ENCODE measurements at regions not wholly inside any gene's neighbourhood (a gene's known extent, or its start where the extent isn't known, plus 50 kb on each side); places are given as distances from the start of the nearest gene placed in this dataset.
A peak's percentile ranks its signal among the peaks of the same experiment; 100 is the strongest.

GRCh38 chr6:28585335-28585734, 59.7 kb downstream of the GPX5 start:
- Mint-ChIP-seq H3K36me3 (ENCODE audit: low read depth) (peaks cover 12% of the 10 kb centered on the region), H3K4me3 (no peak overlapping the region), H3K9me3 (peaks cover 8% of the 10 kb centered on the region), H3K27me3 (ENCODE audit: low read depth) (peaks cover 55% of the 10 kb centered on the region), H3K4me1 (ENCODE audit: low read depth) (peaks cover 31% of the 10 kb centered on the region), H3K27ac (no peak overlapping the region)

DNA sequence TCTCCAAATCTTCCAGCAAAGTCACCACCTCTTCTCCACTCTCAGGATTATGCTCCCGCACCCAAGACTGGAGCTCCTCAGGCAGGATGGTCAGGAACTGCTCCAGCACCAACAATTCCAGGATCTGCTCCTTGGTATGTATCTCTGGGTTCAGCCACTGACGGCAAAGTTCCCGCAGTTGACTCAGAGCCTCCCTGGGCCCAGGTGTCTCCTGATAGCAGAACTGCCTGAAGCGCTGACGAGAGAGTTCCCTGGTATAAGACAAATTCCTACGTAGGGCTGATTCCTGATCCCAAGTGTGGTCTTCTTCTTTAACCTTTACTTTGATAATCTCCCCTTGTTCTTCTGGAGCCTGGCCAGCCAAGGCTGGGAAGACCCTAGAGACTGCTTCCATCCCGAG, 60.6 kb downstream of the GPX5 start:
- no peak overlapping the region for H3K27ac Mint-ChIP-seq
- H3K4me3 Mint-ChIP-seq, result peak overlapping the region; percentile 78
- H3K9me3 Mint-ChIP-seq, result peaks cover 9% of the 10 kb centered on the region
- peaks cover 12% of the 10 kb centered on the region for H3K36me3 Mint-ChIP-seq (ENCODE audit: low read depth)
- H3K4me1 Mint-ChIP-seq (ENCODE audit: low read depth), result peaks cover 31% of the 10 kb centered on the region
- peaks cover 65% of the 10 kb centered on the region for H3K27me3 Mint-ChIP-seq (ENCODE audit: low read depth)

- Mint-ChIP-seq H3K36me3 (ENCODE audit: low read depth) (peaks cover 12% of the 10 kb centered on the region), H3K4me1 (ENCODE audit: low read depth) (peaks cover 31% of the 10 kb centered on the region), H3K4me3 (peak overlapping the region; percentile 78), H3K27me3 (ENCODE audit: low read depth) (peaks cover 70% of the 10 kb centered on the region), H3K27ac (peak overlapping the region; percentile 24), H3K9me3 (peaks cover 9% of the 10 kb centered on the region)
Observed at GRCh38 chr6:28586962-28587745, 61.5 kb downstream of the GPX5 start.

DNA sequence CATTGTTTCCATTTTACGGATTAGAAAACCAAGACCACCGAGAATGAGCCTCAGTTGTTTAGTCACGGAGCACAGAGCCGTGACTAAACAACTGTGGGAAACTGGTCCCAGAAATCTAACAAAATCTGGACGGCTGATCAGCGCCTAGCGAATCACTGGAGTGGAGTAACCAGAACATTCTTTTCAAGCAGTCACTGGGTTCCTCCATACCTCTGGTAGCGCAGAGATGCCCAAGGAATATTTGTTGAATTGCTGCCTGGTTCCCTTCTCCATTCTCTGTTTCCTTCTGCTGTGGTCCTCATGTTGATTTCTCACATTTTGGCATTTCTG, 62.0 kb downstream of the GPX5 start:
- Mint-ChIP-seq H3K27me3 (ENCODE audit: low read depth) (peaks cover 72% of the 10 kb centered on the region), H3K36me3 (ENCODE audit: low read depth) (peaks cover 12% of the 10 kb centered on the region), H3K27ac (peak overlapping the region; percentile 24), H3K9me3 (peaks cover 9% of the 10 kb centered on the region), H3K4me3 (peak overlapping the region; percentile 78), H3K4me1 (ENCODE audit: low read depth) (peaks cover 31% of the 10 kb centered on the region)

- no peak overlapping the region for H3K27ac Mint-ChIP-seq
- peaks cover 77% of the 10 kb centered on the region for H3K27me3 Mint-ChIP-seq (ENCODE audit: low read depth)
- peaks cover 31% of the 10 kb centered on the region for H3K4me1 Mint-ChIP-seq (ENCODE audit: low read depth)
- H3K9me3 Mint-ChIP-seq, result peaks cover 9% of the 10 kb centered on the region
- peak overlapping the region; percentile 67 for H3K4me3 Mint-ChIP-seq
- H3K36me3 Mint-ChIP-seq (ENCODE audit: low read depth), result peaks cover 12% of the 10 kb centered on the region
Observed at GRCh38 chr6:28588666-28589065, 63.0 kb downstream of the GPX5 start.

DNA sequence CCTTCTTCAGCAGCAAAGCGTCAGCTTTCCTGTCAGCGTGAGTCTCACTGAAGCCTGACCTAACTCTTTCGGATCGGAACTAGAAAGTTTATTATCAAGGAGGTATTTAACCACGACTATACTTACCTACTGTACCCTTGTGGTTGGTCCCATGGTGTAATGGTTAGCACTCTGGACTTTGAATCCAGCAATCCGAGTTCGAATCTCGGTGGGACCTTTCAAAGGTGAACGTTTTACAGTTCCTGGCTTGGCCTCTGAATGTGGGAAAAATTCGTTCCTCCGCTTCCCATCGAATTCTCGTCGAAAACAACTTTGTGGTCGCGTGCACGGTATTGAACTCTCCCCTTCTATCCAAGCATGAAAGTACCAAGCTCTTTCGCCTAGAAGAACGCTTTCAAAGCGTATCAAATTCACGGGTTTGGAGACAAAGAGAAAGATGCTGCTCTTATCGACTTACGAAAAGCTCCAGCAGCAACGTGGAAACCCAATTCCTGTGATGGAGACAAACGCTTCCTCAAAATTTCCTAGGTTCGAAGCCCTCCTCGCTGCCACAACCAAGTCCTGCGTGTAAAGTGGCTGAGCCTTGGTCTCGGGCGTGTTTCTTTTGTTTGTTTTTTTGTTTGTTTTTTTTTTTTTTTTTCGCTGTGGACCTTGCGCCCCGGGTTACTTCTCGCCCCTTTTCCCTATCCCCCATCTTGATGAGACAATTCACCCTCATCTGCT, 63.7 kb downstream of the GPX5 start:
- H3K9me3 Mint-ChIP-seq, result peaks cover 9% of the 10 kb centered on the region
- H3K36me3 Mint-ChIP-seq (ENCODE audit: low read depth), result peaks cover 12% of the 10 kb centered on the region
- H3K4me3 Mint-ChIP-seq, result peak overlapping the region; percentile 67
- H3K27ac Mint-ChIP-seq, result peak overlapping the region; percentile 22
- peaks cover 77% of the 10 kb centered on the region for H3K27me3 Mint-ChIP-seq (ENCODE audit: low read depth)
- peaks cover 31% of the 10 kb centered on the region for H3K4me1 Mint-ChIP-seq (ENCODE audit: low read depth)

- Mint-ChIP-seq H3K27me3 (ENCODE audit: low read depth) (peaks cover 80% of the 10 kb centered on the region), H3K4me3 (peak overlapping the region; percentile 67), H3K27ac (no peak overlapping the region), H3K9me3 (peaks cover 9% of the 10 kb centered on the region), H3K36me3 (ENCODE audit: low read depth) (peaks cover 12% of the 10 kb centered on the region), H3K4me1 (ENCODE audit: low read depth) (peaks cover 31% of the 10 kb centered on the region)
Observed at GRCh38 chr6:28589957-28590349, 64.3 kb downstream of the GPX5 start.

GRCh38 chr6:28597217-28597835, 71.6 kb downstream of the GPX5 start:
- no peak overlapping the region for H3K27ac Mint-ChIP-seq
- H3K4me3 Mint-ChIP-seq, result peak overlapping the region; percentile 36

DNA sequence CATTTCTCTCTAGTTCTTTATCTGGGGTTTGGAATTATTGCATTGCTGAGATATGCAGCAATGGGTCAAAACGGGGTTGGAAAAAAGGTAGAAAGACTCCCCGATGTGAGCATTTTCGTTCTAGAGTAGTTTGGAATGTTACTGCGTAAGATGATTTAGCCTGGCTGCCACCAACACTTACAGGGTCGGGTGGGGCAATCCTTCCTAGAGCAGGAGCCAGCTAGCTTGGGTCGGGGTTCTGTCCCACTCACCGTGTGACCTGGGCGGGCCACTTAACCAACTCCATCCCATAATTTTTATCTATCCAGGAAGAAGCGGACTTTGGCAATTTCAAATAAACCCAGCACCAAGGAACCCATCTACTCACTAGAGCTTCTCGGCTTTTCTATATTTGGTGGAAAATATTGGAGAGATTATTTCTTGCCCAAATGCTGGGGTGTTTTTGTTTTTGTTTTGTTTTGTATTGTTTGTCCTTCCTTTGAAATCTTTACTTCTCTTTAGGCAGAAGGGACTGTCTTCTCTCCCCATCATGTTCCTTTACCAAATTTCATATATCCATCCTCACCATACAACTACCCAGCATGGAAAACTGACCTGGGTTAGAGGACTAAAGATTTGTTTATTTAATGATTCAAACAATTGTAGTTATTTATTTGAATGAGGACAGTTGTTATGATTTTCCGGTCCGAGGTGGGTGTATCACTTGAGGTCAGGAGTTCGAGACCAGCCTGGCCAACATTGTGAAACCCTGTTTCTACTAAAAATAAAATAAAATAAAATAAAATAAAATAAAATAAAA, 72.4 kb downstream of the GPX5 start:
- Mint-ChIP-seq H3K4me1 (ENCODE audit: low read depth) (peaks cover 3% of the 10 kb centered on the region), H3K4me3 (no peak overlapping the region)

More at GRCh38 chr6:28597217-28597835, 71.6 kb downstream of the GPX5 start:
- Mint-ChIP-seq H3K36me3 (ENCODE audit: low read depth) (no peaks in the 10 kb centered on the region), H3K27me3 (ENCODE audit: low read depth) (peaks cover 50% of the 10 kb centered on the region), H3K9me3 (no peaks in the 10 kb centered on the region), H3K4me1 (ENCODE audit: low read depth) (peaks cover 3% of the 10 kb centered on the region)

GRCh38 chr6:28598757-28599686, 73.3 kb downstream of the GPX5 start:
- peaks cover 3% of the 10 kb centered on the region for H3K4me1 Mint-ChIP-seq (ENCODE audit: low read depth)
- H3K27ac Mint-ChIP-seq, result no peak overlapping the region
- peaks cover 43% of the 10 kb centered on the region for H3K27me3 Mint-ChIP-seq (ENCODE audit: low read depth)
- no peaks in the 10 kb centered on the region for H3K9me3 Mint-ChIP-seq
- no peak overlapping the region for H3K4me3 Mint-ChIP-seq
- H3K36me3 Mint-ChIP-seq (ENCODE audit: low read depth), result no peaks in the 10 kb centered on the region

More for the DNA sequence above, 72.4 kb downstream of the GPX5 start:
- Mint-ChIP-seq H3K36me3 (ENCODE audit: low read depth) (no peaks in the 10 kb centered on the region), H3K27ac (no peak overlapping the region), H3K9me3 (no peaks in the 10 kb centered on the region), H3K27me3 (ENCODE audit: low read depth) (peaks cover 45% of the 10 kb centered on the region)

- Mint-ChIP-seq H3K27me3 (ENCODE audit: low read depth) (peaks cover 43% of the 10 kb centered on the region), H3K27ac (no peak overlapping the region), H3K4me1 (ENCODE audit: low read depth) (peaks cover 3% of the 10 kb centered on the region), H3K36me3 (ENCODE audit: low read depth) (no peaks in the 10 kb centered on the region), H3K4me3 (no peak overlapping the region), H3K9me3 (no peaks in the 10 kb centered on the region)
Observed at GRCh38 chr6:28600245-28600644, 74.6 kb downstream of the GPX5 start.

DNA sequence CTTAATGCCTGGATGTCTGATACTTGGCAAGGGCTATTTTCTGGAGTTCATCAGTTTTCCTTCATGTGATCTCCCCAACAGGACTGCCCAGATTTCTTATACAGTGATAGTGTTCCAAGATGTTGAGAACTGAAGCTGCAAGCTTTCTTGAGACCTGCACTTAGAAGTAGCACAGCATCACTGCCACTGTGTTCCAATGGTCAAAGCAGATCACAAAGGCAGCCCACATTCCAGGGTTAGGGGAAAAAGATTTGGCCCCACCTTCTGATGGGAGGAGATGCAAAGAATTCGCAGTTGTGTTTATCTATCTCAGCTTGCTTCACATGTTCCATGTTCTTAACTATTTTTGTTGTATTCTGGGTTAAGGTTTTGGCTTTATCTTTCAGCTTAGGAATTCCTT, 78.2 kb downstream of the GPX5 start:
- Mint-ChIP-seq H3K36me3 (ENCODE audit: low read depth) (no peaks in the 10 kb centered on the region), H3K4me3 (no peak overlapping the region), H3K27ac (no peak overlapping the region), H3K4me1 (ENCODE audit: low read depth) (peaks cover 7% of the 10 kb centered on the region), H3K9me3 (no peaks in the 10 kb centered on the region), H3K27me3 (ENCODE audit: low read depth) (peaks cover 40% of the 10 kb centered on the region)

All from T-helper 1 cell treated with Interleukin-12 subunit alpha and Interleukin-12 subunit beta and Interleukin-4 antibody, amounts not matched to agents 30 μg/mL and 1 μg/mL, for 36 hours (primary cell).